Caco-2 (cell line): ENCODE measurements at regions not wholly inside any gene's neighbourhood (a gene's known extent, or its start where the extent isn't known, plus 50 kb on each side); places are given as distances from the start of the nearest gene placed in this dataset.

Experiments used
- BruUV-seq: library from RNA; stranded (reverse); fragments of 400-500 nt; replicated peaks from 2 replicates; lab custom pipeline; 2021; lab: Mats Ljungman, UMichigan
- CTCF ChIA-PET: fragments of 300-600 bp; sonication (Branson Sonifier 250); formaldehyde crosslinking; loops from one replicate; lab custom pipeline; 2022; ENCODE audit warnings: antibody characterized with exemption; lab: Charles Lee
- POLR2A ChIA-PET: fragments of 300-600 bp; sonication (Branson Sonifier 250); formaldehyde crosslinking; loops from one replicate; lab custom pipeline; 2022; ENCODE audit warnings: antibody characterized with exemption; lab: Charles Lee
- DNase-seq, 2 experiments: peaks; one replicate each; pipeline versions ENCODE4 v3.0.0 to v3.0.0-alpha.2; 2020 to 2022
- H3K27me3 ChIP-seq: replicated peaks from 2 replicates; pipeline ENCODE4 v1.6.0; 2011; ENCODE audit warnings: low read length; ENCODE audit not compliant: control insufficient read depth, insufficient read depth
- H3K36me3 ChIP-seq: 2 replicates; pipeline ENCODE4 v1.5.1; 2011; ENCODE audit warnings: low read length; ENCODE audit not compliant: control insufficient read depth, insufficient read depth
- H3K4me1 ChIP-seq: fragments of 250-450 bp; sonication (Bioruptor Pico); 2 replicates; pipeline ENCODE4 v1.5.1; 2020; ENCODE audit warnings: mild to moderate bottlenecking
- H3K4me3 ChIP-seq: 2 replicates; pipeline ENCODE4 v1.5.1; 2011; ENCODE audit warnings: low read depth, mild to moderate bottlenecking, control low read depth, low read length
- H3K9me3 ChIP-seq: fragments of 250-450 bp; sonication (Bioruptor Pico); 2 replicates; pipeline ENCODE4 v1.5.1; 2020; ENCODE audit warnings: mild to moderate bottlenecking, moderate library complexity
- H3K27ac Mint-ChIP-seq: one replicate; pipeline ENCODE4 v1.8.0; 2022; ENCODE audit warnings: mixed read lengths; ENCODE audit not compliant: unreplicated experiment
- H3K27me3 Mint-ChIP-seq: one replicate; pipeline ENCODE4 v1.8.0; 2022; ENCODE audit warnings: mixed read lengths; ENCODE audit not compliant: insufficient read depth, unreplicated experiment
- H3K36me3 Mint-ChIP-seq: one replicate; pipeline ENCODE4 v1.8.0; 2022; ENCODE audit warnings: mild to moderate bottlenecking, mixed read lengths; ENCODE audit not compliant: insufficient read depth, unreplicated experiment
- H3K4me1 Mint-ChIP-seq: one replicate; pipeline ENCODE4 v1.8.0; 2022; ENCODE audit warnings: low read depth, mixed read lengths; ENCODE audit not compliant: unreplicated experiment
- H3K4me3 Mint-ChIP-seq: one replicate; pipeline ENCODE4 v1.8.0; 2022; ENCODE audit warnings: mild to moderate bottlenecking, moderate library complexity, mixed read lengths; ENCODE audit not compliant: unreplicated experiment
- H3K9me3 Mint-ChIP-seq: one replicate; pipeline ENCODE4 v1.8.0; 2022; ENCODE audit warnings: mixed read lengths; ENCODE audit not compliant: unreplicated experiment
- CTCF ChIP-seq, 2 experiments: fragments of 200-600 bp in 1 of 2; IDR thresholded peaks; 1 replicate in 1 of 2; 2 replicates in 1 of 2; pipeline versions ENCODE4 v1.5.1 to v1.8.0; 2011 to 2022; ENCODE audit warnings: antibody characterized with exemption in 1 of 2, control low read depth in 1 of 2, inconsistent platforms in 1 of 2, low read depth in 1 of 2, low read length in 1 of 2, mild to moderate bottlenecking in 1 of 2, moderate library complexity in 1 of 2; ENCODE audit not compliant: insufficient read depth in 1 of 2, severe bottlenecking in 1 of 2, unreplicated experiment in 1 of 2
- intact Hi-C: fragments of 100-400 bp; cut with micrococcal nuclease; formaldehyde crosslinking; loops from one replicate; pipeline ENCODE4 v1.10.0; 2022; ENCODE audit not compliant: unreplicated experiment

- CTCF ChIA-PET, result no interaction called here
- no peaks in the 10 kb centered on the region for H3K36me3 Mint-ChIP-seq
These were observed 223.1 kb upstream of the FOXN3 start for GRCh38 chr14:89640141-89640540.

GRCh38 chr14:89639687-89640086 is 222.7 kb upstream of the FOXN3 start:
- CTCF ChIA-PET, result no interaction called here
- H3K4me1 Mint-ChIP-seq, result no peaks in the 10 kb centered on the region
- H3K27me3 Mint-ChIP-seq, result no peaks in the 10 kb centered on the region
- DNase-seq, result no peak
- H3K4me3 ChIP-seq, result no peak overlapping the region
- no peak overlapping the region for H3K4me3 Mint-ChIP-seq
- BruUV-seq, result no TSS peak
- H3K36me3 Mint-ChIP-seq, result no peaks in the 10 kb centered on the region
- TF ChIP-seq CTCF (IDR thresholded peaks at IDR 0.05; ENCODE audit: insufficient read depth in 1 of 2, low read depth in 1 of 2, low read length in 1 of 2, severe bottlenecking in 1 of 2, unreplicated experiment in 1 of 2), result no peak
- H3K27ac Mint-ChIP-seq, result no peak overlapping the region
- intact Hi-C loops, result no loop called here
- H3K36me3 ChIP-seq, result no peaks in the 10 kb centered on the region
- peaks cover 18% of the 10 kb centered on the region for H3K9me3 Mint-ChIP-seq
- H3K4me1 ChIP-seq, result no peaks in the 10 kb centered on the region
- no peaks in the 10 kb centered on the region for H3K9me3 ChIP-seq
- no peaks in the 10 kb centered on the region for H3K27me3 ChIP-seq
- POLR2A ChIA-PET, result no interaction called here

More at GRCh38 chr14:89640141-89640540, 223.1 kb upstream of the FOXN3 start:
- H3K4me1 ChIP-seq, result no peaks in the 10 kb centered on the region
- H3K4me3 ChIP-seq, result no peak overlapping the region
- no peaks in the 10 kb centered on the region for H3K9me3 ChIP-seq
- H3K36me3 ChIP-seq, result no peaks in the 10 kb centered on the region
- BruUV-seq, result no TSS peak
- Mint-ChIP-seq H3K27me3 (no peaks in the 10 kb centered on the region), H3K27ac (no peak overlapping the region), H3K4me1 (no peaks in the 10 kb centered on the region), H3K9me3 (peaks cover 18% of the 10 kb centered on the region), H3K4me3 (no peak overlapping the region)
- TF ChIP-seq CTCF (IDR thresholded peaks at IDR 0.05; ENCODE audit: insufficient read depth in 1 of 2, low read depth in 1 of 2, low read length in 1 of 2, severe bottlenecking in 1 of 2, unreplicated experiment in 1 of 2), result no peak
- intact Hi-C loops, result no loop called here
- no peaks in the 10 kb centered on the region for H3K27me3 ChIP-seq
- POLR2A ChIA-PET, result no interaction called here
- DNase-seq, result no peak

- CTCF ChIA-PET, result no interaction called here
These were observed 221.9 kb upstream of the FOXN3 start for GRCh38 chr14:89638891-89639290.

More at GRCh38 chr14:89638891-89639290, 221.9 kb upstream of the FOXN3 start:
- no peaks in the 10 kb centered on the region for H3K27me3 ChIP-seq
- Mint-ChIP-seq H3K4me1 (no peaks in the 10 kb centered on the region), H3K36me3 (no peaks in the 10 kb centered on the region), H3K4me3 (no peak overlapping the region), H3K27ac (no peak overlapping the region), H3K9me3 (peaks cover 18% of the 10 kb centered on the region), H3K27me3 (no peaks in the 10 kb centered on the region)
- POLR2A ChIA-PET, result no interaction called here
- no peak overlapping the region for H3K4me3 ChIP-seq
- no TSS peak for BruUV-seq
- DNase-seq, result no peak
- intact Hi-C loops, result no loop called here
- H3K36me3 ChIP-seq, result no peaks in the 10 kb centered on the region
- no peak for TF ChIP-seq CTCF (IDR thresholded peaks at IDR 0.05; ENCODE audit: insufficient read depth in 1 of 2, low read depth in 1 of 2, low read length in 1 of 2, severe bottlenecking in 1 of 2, unreplicated experiment in 1 of 2)
- H3K4me1 ChIP-seq, result no peaks in the 10 kb centered on the region
- H3K9me3 ChIP-seq, result no peaks in the 10 kb centered on the region
